ENCODE measurements at regions not wholly inside any gene's neighbourhood (a gene's known extent, or its start where the extent isn't known, plus 50 kb on each side); places are given as distances from the start of the nearest gene placed in this dataset.
"Not testable (repeated sequence)": the region's sequence is repeated elsewhere in the genome, so short reads cannot be mapped to it uniquely, and the experiment has no call there.

DNA sequence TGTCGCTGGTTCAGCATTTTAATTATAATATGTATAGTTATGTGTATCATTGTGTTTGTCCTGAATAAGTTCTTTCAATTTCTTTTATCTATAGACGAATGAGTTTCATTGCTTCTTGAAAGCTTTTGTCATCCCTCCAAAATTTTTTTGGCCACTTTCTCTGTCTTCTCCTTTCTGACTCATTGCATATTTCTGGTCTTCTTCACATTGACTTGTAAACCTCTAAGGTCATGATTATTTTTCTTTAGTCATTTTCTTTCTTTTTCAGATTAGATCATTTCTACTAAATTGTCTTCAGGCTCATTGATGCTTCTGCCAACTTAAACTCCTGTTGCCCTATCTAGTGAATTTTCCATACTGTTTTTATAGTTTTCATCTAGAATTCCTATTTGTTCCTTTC lies 555.1 kb downstream of the RPIA start:
- H3K27ac ChIP-seq (ENCODE audit: insufficient read depth, low read depth, low read length, poor library complexity, severe bottlenecking); H3K36me3 ChIP-seq (ENCODE audit: control insufficient read depth, insufficient read depth, low read length); H3K4me1 ChIP-seq (ENCODE audit: control insufficient read depth, insufficient read depth, low read length); H3K27me3 ChIP-seq (ENCODE audit: control insufficient read depth, insufficient read depth, low read length, poor library complexity, severe bottlenecking); H3K4me3 ChIP-seq (ENCODE audit: insufficient read depth, low read depth, low read length); H3K9me3 ChIP-seq (ENCODE audit: control insufficient read depth, low read length): not testable (repeated sequence)
- 94 to 100% methylated on average over 1 to 2 of the region's 2 CpGs for WGBS, 2 experiments

DNA sequence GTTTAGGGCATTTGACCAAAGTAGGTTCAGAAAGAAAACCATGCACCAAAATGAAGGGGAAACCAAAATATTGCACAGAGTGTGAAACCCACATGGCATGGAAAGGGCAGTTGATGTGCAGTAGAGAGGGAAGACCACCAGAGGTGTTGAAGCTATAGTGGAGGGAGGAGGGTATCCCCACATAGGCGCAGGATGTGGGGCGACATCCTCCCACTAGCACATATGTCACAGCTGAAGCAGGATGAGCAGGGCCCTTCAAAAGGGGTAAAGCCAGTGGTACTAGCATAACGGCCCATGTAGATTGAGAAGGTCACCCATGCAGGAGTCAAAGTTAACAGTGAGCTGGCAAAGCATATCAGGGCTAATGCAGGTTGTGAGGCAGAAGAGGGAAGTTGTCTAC lies 563.5 kb downstream of the RPIA start:
- H3K4me3 ChIP-seq (ENCODE audit: insufficient read depth, low read depth, low read length); H3K4me1 ChIP-seq (ENCODE audit: control insufficient read depth, insufficient read depth, low read length); H3K9me3 ChIP-seq (ENCODE audit: control insufficient read depth, low read length); H3K36me3 ChIP-seq (ENCODE audit: control insufficient read depth, insufficient read depth, low read length); H3K27me3 ChIP-seq (ENCODE audit: control insufficient read depth, insufficient read depth, low read length, poor library complexity, severe bottlenecking); H3K27ac ChIP-seq (ENCODE audit: insufficient read depth, low read depth, low read length, poor library complexity, severe bottlenecking): not testable (repeated sequence)
- 97 to 98% methylated on average over 3 of the region's 3 CpGs for WGBS, 2 experiments

- not testable (repeated sequence) for H3K4me3 ChIP-seq (ENCODE audit: insufficient read depth, low read depth, low read length); H3K27me3 ChIP-seq (ENCODE audit: control insufficient read depth, insufficient read depth, low read length, poor library complexity, severe bottlenecking); H3K27ac ChIP-seq (ENCODE audit: insufficient read depth, low read depth, low read length, poor library complexity, severe bottlenecking); H3K9me3 ChIP-seq (ENCODE audit: control insufficient read depth, low read length); H3K4me1 ChIP-seq (ENCODE audit: control insufficient read depth, insufficient read depth, low read length); H3K36me3 ChIP-seq (ENCODE audit: control insufficient read depth, insufficient read depth, low read length)
- WGBS, 2 experiments, result no CpG with 5 or more reads among the region's 4 CpGs
Observed at GRCh38 chr2:89273443-89273842, 582.0 kb downstream of the RPIA start.

DNA sequence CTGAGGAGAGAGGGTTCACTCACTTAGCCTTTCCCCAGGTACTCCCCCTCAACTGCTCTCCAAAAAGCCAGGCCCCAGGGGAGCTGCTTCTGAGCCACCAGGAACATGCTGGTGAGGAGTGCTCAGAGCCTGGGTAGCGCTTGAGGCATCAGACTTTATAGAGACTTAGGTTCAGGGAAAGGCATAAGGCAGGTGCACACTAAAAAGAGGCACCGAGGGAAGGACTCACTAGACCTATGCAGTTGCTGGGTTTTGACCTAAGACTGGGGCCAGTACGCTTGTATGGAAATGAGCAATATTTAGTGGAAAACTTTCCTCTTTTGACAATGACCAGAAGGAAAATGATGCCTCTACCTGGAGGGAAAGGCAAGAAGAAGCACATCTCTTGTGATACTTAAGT lies 589.1 kb downstream of the RPIA start:
- not testable (repeated sequence) for H3K4me3 ChIP-seq (ENCODE audit: insufficient read depth, low read depth, low read length); H3K27ac ChIP-seq (ENCODE audit: insufficient read depth, low read depth, low read length, poor library complexity, severe bottlenecking); H3K4me1 ChIP-seq (ENCODE audit: control insufficient read depth, insufficient read depth, low read length); H3K36me3 ChIP-seq (ENCODE audit: control insufficient read depth, insufficient read depth, low read length); H3K27me3 ChIP-seq (ENCODE audit: control insufficient read depth, insufficient read depth, low read length, poor library complexity, severe bottlenecking); H3K9me3 ChIP-seq (ENCODE audit: control insufficient read depth, low read length)
- WGBS, 2 experiments, result 100% methylated on average over 1 of the region's 3 CpGs; no CpG with 5 or more reads in 1 of the 2 experiments

- not testable (repeated sequence) for H3K36me3 ChIP-seq (ENCODE audit: control insufficient read depth, insufficient read depth, low read length); H3K9me3 ChIP-seq (ENCODE audit: control insufficient read depth, low read length); H3K4me3 ChIP-seq (ENCODE audit: insufficient read depth, low read depth, low read length); H3K27me3 ChIP-seq (ENCODE audit: control insufficient read depth, insufficient read depth, low read length, poor library complexity, severe bottlenecking); H3K4me1 ChIP-seq (ENCODE audit: control insufficient read depth, insufficient read depth, low read length); H3K27ac ChIP-seq (ENCODE audit: insufficient read depth, low read depth, low read length, poor library complexity, severe bottlenecking)
- no CpG with 5 or more reads among the region's 8 CpGs for WGBS, 2 experiments
Observed at GRCh38 chr2:89286448-89287080, 595.1 kb downstream of the RPIA start.

GRCh38 chr2:89287084-89287483 lies 595.6 kb downstream of the RPIA start:
- not testable (repeated sequence) for H3K27me3 ChIP-seq (ENCODE audit: control insufficient read depth, insufficient read depth, low read length, poor library complexity, severe bottlenecking); H3K4me3 ChIP-seq (ENCODE audit: insufficient read depth, low read depth, low read length); H3K36me3 ChIP-seq (ENCODE audit: control insufficient read depth, insufficient read depth, low read length); H3K9me3 ChIP-seq (ENCODE audit: control insufficient read depth, low read length); H3K27ac ChIP-seq (ENCODE audit: insufficient read depth, low read depth, low read length, poor library complexity, severe bottlenecking); H3K4me1 ChIP-seq (ENCODE audit: control insufficient read depth, insufficient read depth, low read length)
- WGBS, 2 experiments, result no CpG with 5 or more reads among the region's 4 CpGs

- H3K27ac ChIP-seq (ENCODE audit: insufficient read depth, low read depth, low read length, poor library complexity, severe bottlenecking); H3K27me3 ChIP-seq (ENCODE audit: control insufficient read depth, insufficient read depth, low read length, poor library complexity, severe bottlenecking); H3K4me3 ChIP-seq (ENCODE audit: insufficient read depth, low read depth, low read length); H3K4me1 ChIP-seq (ENCODE audit: control insufficient read depth, insufficient read depth, low read length); H3K36me3 ChIP-seq (ENCODE audit: control insufficient read depth, insufficient read depth, low read length); H3K9me3 ChIP-seq (ENCODE audit: control insufficient read depth, low read length): not testable (repeated sequence)
- no CpG with 5 or more reads among the region's 7 CpGs for WGBS, 2 experiments
Observed at GRCh38 chr2:89291717-89292298, 600.3 kb downstream of the RPIA start.

GRCh38 chr2:89293399-89293798 lies 601.9 kb downstream of the RPIA start:
- not testable (repeated sequence) for H3K4me3 ChIP-seq (ENCODE audit: insufficient read depth, low read depth, low read length); H3K4me1 ChIP-seq (ENCODE audit: control insufficient read depth, insufficient read depth, low read length); H3K27me3 ChIP-seq (ENCODE audit: control insufficient read depth, insufficient read depth, low read length, poor library complexity, severe bottlenecking); H3K36me3 ChIP-seq (ENCODE audit: control insufficient read depth, insufficient read depth, low read length); H3K9me3 ChIP-seq (ENCODE audit: control insufficient read depth, low read length); H3K27ac ChIP-seq (ENCODE audit: insufficient read depth, low read depth, low read length, poor library complexity, severe bottlenecking)
- no CpG with 5 or more reads among the region's 4 CpGs for WGBS, 2 experiments

GRCh38 chr2:89294335-89294734 lies 602.9 kb downstream of the RPIA start:
- no CpG with 5 or more reads among the region's 1 CpG for WGBS, 2 experiments
- not testable (repeated sequence) for H3K9me3 ChIP-seq (ENCODE audit: control insufficient read depth, low read length); H3K4me1 ChIP-seq (ENCODE audit: control insufficient read depth, insufficient read depth, low read length); H3K36me3 ChIP-seq (ENCODE audit: control insufficient read depth, insufficient read depth, low read length); H3K27me3 ChIP-seq (ENCODE audit: control insufficient read depth, insufficient read depth, low read length, poor library complexity, severe bottlenecking); H3K4me3 ChIP-seq (ENCODE audit: insufficient read depth, low read depth, low read length); H3K27ac ChIP-seq (ENCODE audit: insufficient read depth, low read depth, low read length, poor library complexity, severe bottlenecking)

DNA sequence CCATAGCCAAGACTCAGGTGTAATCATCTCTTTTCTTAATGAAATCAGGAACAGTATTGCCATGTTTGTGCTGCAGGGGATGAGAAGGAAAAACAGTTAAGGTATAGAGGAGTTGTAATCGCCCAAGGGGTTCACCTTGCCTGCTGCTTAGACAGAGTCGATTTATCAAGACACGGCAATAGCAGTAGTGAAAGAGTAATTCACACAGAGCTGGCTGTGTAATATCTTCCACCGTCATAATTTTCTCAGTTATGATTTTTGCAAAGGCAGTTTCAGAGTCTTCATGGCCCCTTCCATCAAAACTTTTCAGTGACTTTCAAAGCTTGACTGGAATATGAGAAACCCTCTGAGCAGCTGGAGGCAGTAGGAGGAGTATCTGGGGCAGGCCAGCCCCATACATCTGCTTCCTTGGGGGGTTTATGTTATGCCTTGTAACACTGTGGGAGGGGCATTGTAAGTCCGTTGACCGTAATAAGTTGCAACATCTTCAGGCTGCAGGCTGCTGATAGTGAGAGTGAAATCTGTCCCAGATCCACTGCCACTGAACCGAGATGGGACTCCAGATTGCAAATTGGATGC lies 605.4 kb downstream of the RPIA start:
- not testable (repeated sequence) for H3K27me3 ChIP-seq (ENCODE audit: control insufficient read depth, insufficient read depth, low read length, poor library complexity, severe bottlenecking); H3K36me3 ChIP-seq (ENCODE audit: control insufficient read depth, insufficient read depth, low read length)
- WGBS, 2 experiments, result no CpG with 5 or more reads among the region's 7 CpGs

GRCh38 chr2:89299196-89299595 lies 607.7 kb downstream of the RPIA start:
- H3K4me1 ChIP-seq (ENCODE audit: control insufficient read depth, insufficient read depth, low read length); H3K36me3 ChIP-seq (ENCODE audit: control insufficient read depth, insufficient read depth, low read length); H3K27ac ChIP-seq (ENCODE audit: insufficient read depth, low read depth, low read length, poor library complexity, severe bottlenecking); H3K4me3 ChIP-seq (ENCODE audit: insufficient read depth, low read depth, low read length); H3K27me3 ChIP-seq (ENCODE audit: control insufficient read depth, insufficient read depth, low read length, poor library complexity, severe bottlenecking); H3K9me3 ChIP-seq (ENCODE audit: control insufficient read depth, low read length): not testable (repeated sequence)

More for the DNA sequence above, 605.4 kb downstream of the RPIA start:
- H3K27ac ChIP-seq (ENCODE audit: insufficient read depth, low read depth, low read length, poor library complexity, severe bottlenecking); H3K4me3 ChIP-seq (ENCODE audit: insufficient read depth, low read depth, low read length); H3K9me3 ChIP-seq (ENCODE audit: control insufficient read depth, low read length); H3K4me1 ChIP-seq (ENCODE audit: control insufficient read depth, insufficient read depth, low read length): not testable (repeated sequence)

Measured in ectodermal cell (in vitro differentiated cells).